NB4 (cell line): ENCODE measurements at regions not wholly inside any gene's neighbourhood (a gene's known extent, or its start where the extent isn't known, plus 50 kb on each side); places are given as distances from the start of the nearest gene placed in this dataset.
"Not testable (repeated sequence)": the region's sequence is repeated elsewhere in the genome, so short reads cannot be mapped to it uniquely, and the experiment has no call there.

Experiments used
- CTCF ChIP-seq: IDR thresholded peaks from one replicate; pipeline ENCODE4 v1.5.1; 2012; ENCODE audit warnings: low read depth, low read length
- MAX ChIP-seq: IDR thresholded peaks from 2 replicates; pipeline ENCODE4 v1.6.1; 2011; ENCODE audit warnings: low read depth, low read length

- not testable (repeated sequence) for TF ChIP-seq CTCF, MAX
These were observed 151.0 kb downstream of the IPO8 start for GRCh38 chr12:30544704-30545103.
